HG03354 (cell line): ENCODE measurements at regions not wholly inside any gene's neighbourhood (a gene's known extent, or its start where the extent isn't known, plus 50 kb on each side); places are given as distances from the start of the nearest gene placed in this dataset.

ENCODE experiments used
- ATAC-seq: cut with Tn5 transposase; IDR thresholded peaks from one replicate; pipeline ENCODE4 v1.9.1; 2021; ENCODE audit warnings: mild to moderate bottlenecking; ENCODE audit not compliant: unreplicated experiment, poor library complexity, severe bottlenecking

- ATAC-seq: no peak
Measured at GRCh38 chr5:40029711-40030495, 605.1 kb upstream of the DAB2 start.

GRCh38 chr5:40027400-40027799 is 602.6 kb upstream of the DAB2 start:
- no peak for ATAC-seq

- no peak for ATAC-seq
Measured at GRCh38 chr5:40025586-40025985, 600.8 kb upstream of the DAB2 start.

GRCh38 chr5:40022057-40022456 is 597.3 kb upstream of the DAB2 start:
- ATAC-seq: no peak

GRCh38 chr5:40021007-40021406 is 596.2 kb upstream of the DAB2 start:
- no peak for ATAC-seq

- ATAC-seq: no peak
Measured at GRCh38 chr5:40017918-40018317, 593.1 kb upstream of the DAB2 start.

- ATAC-seq: no peak
Measured at GRCh38 chr5:40017135-40017534, 592.4 kb upstream of the DAB2 start.

- no peak for ATAC-seq
Measured at GRCh38 chr5:40010436-40010835, 585.7 kb upstream of the DAB2 start.

GRCh38 chr5:40006260-40006659 is 581.5 kb upstream of the DAB2 start:
- no peak for ATAC-seq

- ATAC-seq: no peak
Measured at GRCh38 chr5:40001796-40002195, 577.0 kb upstream of the DAB2 start.

- no peak for ATAC-seq
Measured at GRCh38 chr5:39998518-39998917, 573.7 kb upstream of the DAB2 start.

- no peak for ATAC-seq
Measured at GRCh38 chr5:39995990-39996389, 571.2 kb upstream of the DAB2 start.

- ATAC-seq: no peak
Measured at GRCh38 chr5:39992617-39993202, 567.9 kb upstream of the DAB2 start.

GRCh38 chr5:39986614-39987013 is 561.8 kb upstream of the DAB2 start:
- ATAC-seq: no peak

GRCh38 chr5:39980056-39980455 is 555.3 kb upstream of the DAB2 start:
- no peak for ATAC-seq

GRCh38 chr5:39977066-39977655 is 552.4 kb upstream of the DAB2 start:
- ATAC-seq: no peak

- peak; percentile 89 for ATAC-seq
Measured at GRCh38 chr5:39970117-39970798, 545.5 kb upstream of the DAB2 start.

GRCh38 chr5:39968381-39968780 is 543.6 kb upstream of the DAB2 start:
- ATAC-seq: no peak

GRCh38 chr5:39955156-39955555 is 530.4 kb upstream of the DAB2 start:
- ATAC-seq: no peak

- no peak for ATAC-seq
Measured at GRCh38 chr5:39951070-39951469, 526.3 kb upstream of the DAB2 start.
